ENCODE measurements at regions not wholly inside any gene's neighbourhood (a gene's known extent, or its start where the extent isn't known, plus 50 kb on each side); places are given as distances from the start of the nearest gene placed in this dataset.

DNA sequence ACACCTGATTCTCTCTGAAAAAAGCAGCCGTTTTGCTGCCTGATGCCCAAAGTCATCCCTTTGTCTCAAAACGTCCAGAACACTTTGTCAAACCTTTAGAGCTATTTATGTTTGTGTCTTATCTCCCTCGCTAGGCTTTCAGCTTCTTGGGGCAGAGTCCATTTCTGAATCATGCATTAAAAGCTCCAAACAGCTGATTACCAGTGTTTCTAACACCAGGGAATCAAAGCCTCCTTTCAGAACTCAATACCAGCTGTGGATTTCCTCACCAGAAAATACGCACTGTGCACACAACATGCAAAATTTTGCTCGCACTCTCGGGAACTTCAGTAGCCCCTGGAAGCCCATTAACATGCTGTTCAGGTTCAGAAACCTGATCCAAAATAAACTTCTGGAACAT lies 333.3 kb downstream of the HACE1 start:
- TF ChIP-seq FOXK2 (conservative IDR thresholded peaks at IDR 0.05 in 1 of 2, IDR thresholded peaks at IDR 0.05 in 1 of 2; ENCODE audit: low read depth in 2 of 2) (no peak), ZBED1 (IDR thresholded peaks at IDR 0.05) (no peak), ZNF143 (CRISPR knock-in tag; IDR thresholded peaks at IDR 0.05) (no peak), PTBP1 (IDR thresholded peaks at IDR 0.05; ENCODE audit: low read depth, low read length) (no peak), PYGO2 (tag; IDR thresholded peaks at IDR 0.05) (no peak), BDP1 (IDR thresholded peaks at IDR 0.05; ENCODE audit: insufficient read depth, insufficient read length) (no peak), YY1 (IDR thresholded peaks at IDR 0.05; ENCODE audit: borderline replicate concordance in 1 of 3, control insufficient read depth in 1 of 3, extremely low read depth in 1 of 3, insufficient read depth in 3 of 3, insufficient read length in 1 of 3, insufficient replicate concordance in 2 of 3, low read depth in 1 of 3, low read length in 2 of 3) (no peak)
